SU-DHL-6 (cell line): ENCODE measurements at regions not wholly inside any gene's neighbourhood (a gene's known extent, or its start where the extent isn't known, plus 50 kb on each side); places are given as distances from the start of the nearest gene placed in this dataset.

ENCODE experiments used
- H2AFZ ChIP-seq: fragments of 200-600 bp; sonication (generic); 2 replicates; pipeline ENCODE4 v1.6.1; 2014; ENCODE audit warnings: low read depth, mild to moderate bottlenecking, moderate library complexity, mixed read lengths, antibody characterized with exemption, low read length; ENCODE audit not compliant: severe bottlenecking
- H3F3A ChIP-seq: fragments of 200-600 bp; shearing (Covaris generic); 2 replicates; pipeline ENCODE4 v1.6.0; 2016; ENCODE audit warnings: antibody characterized with exemption, mild to moderate bottlenecking; ENCODE audit not compliant: insufficient read depth
- H3K27ac ChIP-seq: fragments of 200-600 bp; sonication (generic); 2 replicates; pipeline ENCODE4 v1.5.1; 2016; ENCODE audit warnings: low read depth, mild to moderate bottlenecking, low read length, moderate library complexity, mixed read lengths
- H3K27me3 ChIP-seq: fragments of 200-600 bp; sonication (generic), shearing (Covaris generic); 2 replicates; pipeline ENCODE4 v1.6.0; 2014; ENCODE audit warnings: mild to moderate bottlenecking, low read length
- H3K36me3 ChIP-seq: fragments of 200-600 bp; sonication (generic); 2 replicates; pipeline ENCODE4 v1.6.1; 2014; ENCODE audit warnings: mild to moderate bottlenecking, low read length, mixed read lengths
- H3K4me2 ChIP-seq: fragments of 300-600, 200-600 bp; shearing (Covaris generic), sonication (generic); 2 replicates; pipeline ENCODE4 v1.6.0; 2014; ENCODE audit warnings: low read length, low read depth, mild to moderate bottlenecking; ENCODE audit not compliant: poor library complexity, severe bottlenecking
- H3K4me3 ChIP-seq: fragments of 200-600 bp; sonication (generic); 2 replicates; pipeline ENCODE4 v1.5.1; 2014; ENCODE audit warnings: antibody characterized with exemption, low read length, mild to moderate bottlenecking, mixed read lengths; ENCODE audit not compliant: insufficient read depth, poor library complexity, severe bottlenecking
- H3K79me2 ChIP-seq: fragments of 200-600 bp; sonication (generic); 2 replicates; pipeline ENCODE4 v1.6.1; 2014; ENCODE audit warnings: mild to moderate bottlenecking, low read length, moderate library complexity; ENCODE audit not compliant: insufficient read depth
- H3K9ac ChIP-seq: fragments of 200-600 bp; sonication (generic); 2 replicates; pipeline ENCODE4 v1.7.0; 2014; ENCODE audit warnings: mild to moderate bottlenecking, low read length
- H3K9me2 ChIP-seq: fragments of 200-600 bp; sonication (generic); replicated peaks from 2 replicates; pipeline ENCODE4 v1.6.1; 2014; ENCODE audit warnings: low read length; ENCODE audit not compliant: insufficient read depth
- H3K9me3 ChIP-seq: fragments of 200-600 bp; sonication (generic); 2 replicates; pipeline ENCODE4 v1.6.1; 2014; ENCODE audit warnings: low read length, mixed read lengths; ENCODE audit not compliant: insufficient read depth
- H4K20me1 ChIP-seq: fragments of 200-600 bp; sonication (generic); 2 replicates; pipeline ENCODE4 v1.6.1; 2014; ENCODE audit warnings: low read depth, mild to moderate bottlenecking, antibody characterized with exemption, low read length, moderate library complexity, mixed read lengths
- CTCF ChIP-seq: fragments of 200-600 bp; sonication (generic); IDR thresholded peaks from one replicate; pipeline ENCODE4 v1.5.1; 2017; ENCODE audit warnings: antibody characterized with exemption, mild to moderate bottlenecking, low read length, moderate library complexity; ENCODE audit not compliant: insufficient read depth, poor library complexity, severe bottlenecking
- EZH2phosphoT487 ChIP-seq: fragments of 200-600 bp; sonication (generic), shearing (Covaris generic); conservative IDR thresholded peaks from 2 replicates; pipeline ENCODE4 v1.6.1; 2018; ENCODE audit warnings: mild to moderate bottlenecking, antibody characterized with exemption, low read length, moderate library complexity, mixed read lengths

GRCh38 chr7:79968077-79968648, 166.5 kb upstream of the GNAI1 start:
- Histone ChIP-seq H4K20me1 (no peaks in the 10 kb centered on the region), H3K9ac (no peak overlapping the region), H3K27me3 (no peaks in the 10 kb centered on the region), H3K27ac (no peak overlapping the region), H2AFZ (no peak overlapping the region), H3K9me2 (no peaks in the 10 kb centered on the region), H3K4me2 (no peak overlapping the region), H3K9me3 (no peaks in the 10 kb centered on the region), H3K36me3 (no peaks in the 10 kb centered on the region), H3F3A (no peaks in the 10 kb centered on the region), H3K4me3 (no peak overlapping the region), H3K79me2 (no peaks in the 10 kb centered on the region)
- no peak for TF ChIP-seq EZH2phosphoT487

- H3K9ac ChIP-seq, result no peak overlapping the region
- H3K9me2 ChIP-seq, result no peaks in the 10 kb centered on the region; the same call in 1 of the 2 replicates
- no peak overlapping the region for H3K4me3 ChIP-seq
- TF ChIP-seq EZH2phosphoT487 (no peak), CTCF (no peak)
- H3K27me3 ChIP-seq, result no peaks in the 10 kb centered on the region
- no peaks in the 10 kb centered on the region for H3F3A ChIP-seq
- no peaks in the 10 kb centered on the region for H3K9me3 ChIP-seq
- H2AFZ ChIP-seq, result no peak overlapping the region
- H3K4me2 ChIP-seq, result no peak overlapping the region
- no peaks in the 10 kb centered on the region for H4K20me1 ChIP-seq
- H3K36me3 ChIP-seq, result no peaks in the 10 kb centered on the region
- no peaks in the 10 kb centered on the region for H3K79me2 ChIP-seq
- H3K27ac ChIP-seq, result no peak overlapping the region
These were observed 168.7 kb upstream of the GNAI1 start for GRCh38 chr7:79965946-79966345.

- no peaks in the 10 kb centered on the region for H3K79me2 ChIP-seq
- H3K27ac ChIP-seq, result no peak overlapping the region
- H2AFZ ChIP-seq, result no peak overlapping the region
- no peak overlapping the region for H3K9ac ChIP-seq
- TF ChIP-seq CTCF, result no peak
- no peaks in the 10 kb centered on the region for H3K9me3 ChIP-seq
- H3K4me2 ChIP-seq, result no peak overlapping the region
- H3K4me3 ChIP-seq, result no peak overlapping the region
- H3K9me2 ChIP-seq, result no peaks in the 10 kb centered on the region; the same call in 1 of the 2 replicates
- no peaks in the 10 kb centered on the region for H3K36me3 ChIP-seq
- no peaks in the 10 kb centered on the region for H3K27me3 ChIP-seq
- no peaks in the 10 kb centered on the region for H4K20me1 ChIP-seq
- no peaks in the 10 kb centered on the region for H3F3A ChIP-seq
These were observed 170.2 kb upstream of the GNAI1 start for GRCh38 chr7:79964463-79964862.

- Histone ChIP-seq H2AFZ (no peak overlapping the region), H3K9ac (no peak overlapping the region), H3K9me2 (no peaks in the 10 kb centered on the region), H3K4me2 (no peak overlapping the region), H3K79me2 (no peaks in the 10 kb centered on the region), H3K9me3 (no peaks in the 10 kb centered on the region), H3K4me3 (no peak overlapping the region), H3F3A (no peaks in the 10 kb centered on the region), H3K27ac (no peak overlapping the region), H4K20me1 (no peaks in the 10 kb centered on the region), H3K36me3 (no peaks in the 10 kb centered on the region), H3K27me3 (no peaks in the 10 kb centered on the region)
- TF ChIP-seq EZH2phosphoT487, result no peak
- TF ChIP-seq CTCF, result no peak
These were observed 181.5 kb upstream of the GNAI1 start for GRCh38 chr7:79953130-79953529.
